Transverse colon (tissue), 4 donors: ENCODE measurements at regions not wholly inside any gene's neighbourhood (a gene's known extent, or its start where the extent isn't known, plus 50 kb on each side); places are given as distances from the start of the nearest gene placed in this dataset.

Source experiments
- DNase-seq: peaks from one replicate; pipeline ENCODE4 v3.0.0-alpha.2; 2019
- H3K27ac ChIP-seq, 4 donors: fragments of 200-600 bp; sonication (generic); 2 replicates each; pipeline ENCODE4 v1.5.1; 2016 to 2018; ENCODE audit warnings: inconsistent platforms in 4 of 4
- H3K27me3 ChIP-seq: fragments of 200-600 bp; sonication (generic); 2 replicates; pipeline ENCODE4 v1.5.1; 2017; ENCODE audit warnings: inconsistent platforms
- H3K36me3 ChIP-seq, 4 donors: fragments of 200-600 bp; sonication (generic); 2 replicates each; pipeline ENCODE4 v1.5.1; 2017 to 2019; ENCODE audit warnings: inconsistent platforms in 4 of 4
- H3K4me1 ChIP-seq, 4 donors: fragments of 200-600 bp; sonication (generic); 2 replicates each; pipeline ENCODE4 v1.5.1; 2017 to 2020; ENCODE audit warnings: inconsistent platforms in 4 of 4
- H3K4me3 ChIP-seq, 4 donors: fragments of 200-600 bp; sonication (generic); 1 replicate in 1 of 4; 2 replicates in 3 of 4; pipeline versions ENCODE4 v1.5.1 to v1.6.1; 2017 to 2019; ENCODE audit warnings: inconsistent platforms in 4 of 4
- H3K9me3 ChIP-seq, 2 donors: fragments of 200-600 bp; sonication (generic); 2 replicates each; pipeline ENCODE4 v1.5.1; 2017 to 2019; ENCODE audit warnings: inconsistent platforms in 2 of 2
- EP300 ChIP-seq: sonication (generic); formaldehyde crosslinking; IDR thresholded peaks from one replicate; pipeline ENCODE4 v1.6.1; 2017; ENCODE audit warnings: antibody characterized with exemption, low read depth
- POLR2A ChIP-seq: fragments of 450-650 bp; IDR thresholded peaks from one replicate; pipeline ENCODE4 v1.6.1; 2016; ENCODE audit warnings: antibody characterized with exemption, mild to moderate bottlenecking, moderate library complexity
- POLR2AphosphoS5 ChIP-seq, 3 donors: sonication (generic); formaldehyde crosslinking; IDR thresholded peaks; one replicate each; pipeline ENCODE4 v1.6.1; 2016; ENCODE audit warnings: antibody characterized with exemption in 3 of 3
- WGBS, 2 donors: methylation state at CpG; one replicate each; pipeline ENCODE4 v1.1.5; 2018; ENCODE audit warnings: low coverage in 1 of 2; 5-methylcytosine and 5-hydroxymethylcytosine counted together
- in situ Hi-C, 4 donors: fragments of 200-750 bp; cut with MboI; loops; one replicate each; pipeline versions ENCODE4 v1.15.0 to v1.15.1; 2017; ENCODE audit warnings: low sequenced_read_pairs in 3 of 4, low pct_ligation_motif_present in 1 of 4, low pct_unique_long_range_greater_than_20kb in 1 of 4
- intact Hi-C: fragments of 100-400 bp; cut with DNase I; formaldehyde crosslinking; loops from one replicate; pipeline ENCODE4 v1.15.1; 2023; ENCODE audit warnings: low total_unique reads
- TF ChIP-seq, protein P1 (sequence below), 5 experiments: fragments of 200-600 bp in 3 of 5; fragments of 450-650 bp in 2 of 5; sonication (generic) in 3 of 5; IDR thresholded peaks; 1 replicate in 2 of 5; 2 replicates in 3 of 5; pipeline ENCODE4 v1.5.1; 2016 to 2017; ENCODE audit warnings: antibody characterized with exemption in 5 of 5, inconsistent platforms in 3 of 5, mild to moderate bottlenecking in 2 of 5, moderate library complexity in 1 of 5

DNA sequence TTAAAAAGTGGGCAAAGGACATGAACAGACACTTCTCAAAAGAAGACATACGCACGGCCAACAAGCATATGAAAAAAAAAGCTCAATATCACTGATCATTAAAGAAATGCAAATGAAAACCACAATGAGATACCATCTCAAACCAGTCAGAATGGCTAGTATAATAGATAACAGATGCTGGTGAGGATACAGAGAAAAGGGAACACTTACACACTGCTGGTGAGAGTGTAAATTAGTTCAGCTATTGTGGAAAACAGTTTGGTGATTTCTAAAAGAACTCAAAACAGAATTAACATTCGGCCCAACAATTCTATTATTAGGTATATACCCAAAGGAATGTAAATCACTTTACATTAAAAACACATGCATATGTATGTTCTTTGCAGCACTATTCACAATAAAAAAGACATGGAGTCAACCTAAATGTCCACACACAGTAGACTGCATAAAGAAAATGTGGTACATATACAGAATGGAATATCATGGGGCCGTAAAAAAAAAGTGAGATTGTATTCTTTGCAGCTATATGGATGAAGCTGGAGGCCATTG is 1569.0 kb downstream of the OLFM4 start:
- no peaks in the 10 kb centered on the region for H3K4me1 ChIP-seq
- no peaks in the 10 kb centered on the region for H3K9me3 ChIP-seq
- no peaks in the 10 kb centered on the region for H3K36me3 ChIP-seq
- intact Hi-C loops: no loop called here
- WGBS, 2 donors: 80 to 84% methylated on average over 4 of the region's 4 CpGs
- no peak overlapping the region for H3K4me3 ChIP-seq
- no peaks in the 10 kb centered on the region for H3K27me3 ChIP-seq
- H3K27ac ChIP-seq: no peak overlapping the region
- TF ChIP-seq POLR2A (no peak), POLR2AphosphoS5 (IDR thresholded peaks at IDR 0.05) (no peak), EP300 (no peak)
- TF ChIP-seq, protein P1, sequence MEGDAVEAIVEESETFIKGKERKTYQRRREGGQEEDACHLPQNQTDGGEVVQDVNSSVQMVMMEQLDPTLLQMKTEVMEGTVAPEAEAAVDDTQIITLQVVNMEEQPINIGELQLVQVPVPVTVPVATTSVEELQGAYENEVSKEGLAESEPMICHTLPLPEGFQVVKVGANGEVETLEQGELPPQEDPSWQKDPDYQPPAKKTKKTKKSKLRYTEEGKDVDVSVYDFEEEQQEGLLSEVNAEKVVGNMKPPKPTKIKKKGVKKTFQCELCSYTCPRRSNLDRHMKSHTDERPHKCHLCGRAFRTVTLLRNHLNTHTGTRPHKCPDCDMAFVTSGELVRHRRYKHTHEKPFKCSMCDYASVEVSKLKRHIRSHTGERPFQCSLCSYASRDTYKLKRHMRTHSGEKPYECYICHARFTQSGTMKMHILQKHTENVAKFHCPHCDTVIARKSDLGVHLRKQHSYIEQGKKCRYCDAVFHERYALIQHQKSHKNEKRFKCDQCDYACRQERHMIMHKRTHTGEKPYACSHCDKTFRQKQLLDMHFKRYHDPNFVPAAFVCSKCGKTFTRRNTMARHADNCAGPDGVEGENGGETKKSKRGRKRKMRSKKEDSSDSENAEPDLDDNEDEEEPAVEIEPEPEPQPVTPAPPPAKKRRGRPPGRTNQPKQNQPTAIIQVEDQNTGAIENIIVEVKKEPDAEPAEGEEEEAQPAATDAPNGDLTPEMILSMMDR (IDR thresholded peaks at IDR 0.05): no peak
- no peak for DNase-seq
- in situ Hi-C loops: no loop called here

DNA sequence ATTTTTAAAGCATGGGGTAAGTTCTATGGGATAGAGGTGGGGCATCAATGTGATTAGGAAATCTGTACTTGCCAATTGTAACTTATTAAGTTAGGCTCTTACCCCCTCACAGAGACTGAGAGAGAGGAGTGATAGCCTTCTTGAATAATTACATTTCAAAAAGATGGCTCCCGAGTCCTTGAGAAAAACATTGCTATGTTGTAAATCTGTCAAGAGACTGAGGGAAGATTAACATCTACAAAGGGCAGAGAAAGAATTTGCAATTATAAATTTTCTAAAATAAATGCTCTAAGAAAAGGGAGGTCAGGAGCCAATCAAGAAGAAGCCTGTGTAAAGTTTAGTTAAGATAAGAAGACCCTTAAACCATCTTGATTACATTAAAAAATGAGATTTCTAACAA is 1570.8 kb downstream of the OLFM4 start:
- no peaks in the 10 kb centered on the region for H3K36me3 ChIP-seq
- no peak overlapping the region for H3K27ac ChIP-seq
- no peaks in the 10 kb centered on the region for H3K27me3 ChIP-seq
- H3K4me1 ChIP-seq: no peaks in the 10 kb centered on the region
- H3K9me3 ChIP-seq: no peaks in the 10 kb centered on the region
- no peak overlapping the region for H3K4me3 ChIP-seq
- TF ChIP-seq, protein P1 (IDR thresholded peaks at IDR 0.05): no peak
- no peak for TF ChIP-seq EP300
- TF ChIP-seq POLR2AphosphoS5 (IDR thresholded peaks at IDR 0.05): no peak
- no peak for TF ChIP-seq POLR2A
- intact Hi-C loops: no loop called here
- DNase-seq: no peak
- in situ Hi-C loops: no loop called here
- WGBS, 2 donors: 14 to 17% methylated on average over 1 of the region's 1 CpG

GRCh38 chr13:54606944-54607343 is 1578.3 kb downstream of the OLFM4 start:
- in situ Hi-C loops (no loop called here), intact Hi-C loops (no loop called here)
- no peaks in the 10 kb centered on the region for H3K9me3 ChIP-seq
- DNase-seq: no peak
- H3K27me3 ChIP-seq: no peaks in the 10 kb centered on the region
- WGBS, 2 donors: 78% methylated on average over 1 of the region's 1 CpG; no CpG with 5 or more reads in 1 of the 2 donors
- no peaks in the 10 kb centered on the region for H3K4me1 ChIP-seq
- no peak for TF ChIP-seq EP300
- TF ChIP-seq POLR2AphosphoS5 (IDR thresholded peaks at IDR 0.05): no peak
- TF ChIP-seq POLR2A: no peak
- TF ChIP-seq, protein P1 (IDR thresholded peaks at IDR 0.05): no peak
- no peak overlapping the region for H3K27ac ChIP-seq
- H3K36me3 ChIP-seq: no peaks in the 10 kb centered on the region
- H3K4me3 ChIP-seq: no peak overlapping the region

DNA sequence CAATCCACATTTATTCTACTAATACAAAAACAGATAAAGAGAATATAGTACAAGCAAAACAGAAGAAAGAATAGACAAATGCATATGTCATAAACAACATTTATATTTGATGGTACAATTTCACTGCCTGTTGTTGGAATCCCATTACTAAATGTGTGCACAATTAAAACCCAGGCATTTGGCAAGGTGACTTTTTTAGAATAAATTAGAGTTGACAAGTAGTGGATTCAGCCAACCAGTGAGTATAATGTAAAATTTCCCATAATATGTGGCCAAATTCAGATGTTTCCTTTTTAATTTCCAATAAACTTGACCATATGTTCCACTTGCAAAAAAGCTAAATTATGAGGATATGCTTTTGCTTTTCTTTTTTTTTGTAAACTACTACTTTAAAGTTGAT is 1578.8 kb downstream of the OLFM4 start:
- no peak for DNase-seq
- Histone ChIP-seq H3K4me3 (no peak overlapping the region), H3K36me3 (no peaks in the 10 kb centered on the region), H3K27me3 (no peaks in the 10 kb centered on the region), H3K27ac (no peak overlapping the region), H3K9me3 (no peaks in the 10 kb centered on the region), H3K4me1 (no peaks in the 10 kb centered on the region)
- no peak for TF ChIP-seq EP300
- TF ChIP-seq, protein P1 (IDR thresholded peaks at IDR 0.05): no peak
- no peak for TF ChIP-seq POLR2A
- no peak for TF ChIP-seq POLR2AphosphoS5 (IDR thresholded peaks at IDR 0.05)
- in situ Hi-C loops: no loop called here
- intact Hi-C loops: no loop called here
